Stimulated activated CD4-positive, alpha-beta T cell treated with anti-CD3 and anti-CD28 coated beads, Interleukin-4, amount 100 ng/mL, for 24 hours (primary cell): ENCODE measurements at regions not wholly inside any gene's neighbourhood (a gene's known extent, or its start where the extent isn't known, plus 50 kb on each side); places are given as distances from the start of the nearest gene placed in this dataset.

ENCODE experiments used
- DNase-seq: peaks from one replicate; pipeline ENCODE4 v3.0.0-alpha.2; 2020

GRCh38 chr2:237171396-237171795, 85.7 kb downstream of the COPS8 start:
- no peak for DNase-seq

- no peak for DNase-seq
Observed at GRCh38 chr2:237171881-237172280, 86.2 kb downstream of the COPS8 start.

- DNase-seq, result no peak
Observed at GRCh38 chr2:237177052-237177451, 91.4 kb downstream of the COPS8 start.

- no peak for DNase-seq
Observed at GRCh38 chr2:237177986-237178385, 92.3 kb downstream of the COPS8 start.

- DNase-seq, result no peak
Observed at GRCh38 chr2:237178396-237178795, 92.7 kb downstream of the COPS8 start.

- no peak for DNase-seq
Observed at GRCh38 chr2:237179161-237179560, 93.5 kb downstream of the COPS8 start.

- no peak for DNase-seq
Observed at GRCh38 chr2:237180187-237180586, 94.5 kb downstream of the COPS8 start.

GRCh38 chr2:237180987-237181386, 95.3 kb downstream of the COPS8 start:
- DNase-seq, result no peak

- no peak for DNase-seq
Observed at GRCh38 chr2:237181844-237182243, 96.2 kb downstream of the COPS8 start.

- DNase-seq, result no peak
Observed at GRCh38 chr2:237182422-237183123, 96.9 kb downstream of the COPS8 start.

- no peak for DNase-seq
Observed at GRCh38 chr2:237184192-237184918, 98.7 kb downstream of the COPS8 start.

GRCh38 chr2:237184919-237185552, 99.3 kb downstream of the COPS8 start:
- DNase-seq, result no peak

GRCh38 chr2:237185553-237185925, 99.8 kb downstream of the COPS8 start:
- DNase-seq, result no peak

- DNase-seq, result no peak
Observed at GRCh38 chr2:237189799-237190198, 104.1 kb downstream of the COPS8 start.

GRCh38 chr2:237190966-237191713, 105.5 kb downstream of the COPS8 start:
- DNase-seq, result no peak

- DNase-seq, result no peak
Observed at GRCh38 chr2:237191714-237192081, 106.0 kb downstream of the COPS8 start.

GRCh38 chr2:237192881-237193280, 107.2 kb downstream of the COPS8 start:
- DNase-seq, result no peak

GRCh38 chr2:237193436-237193835, 107.7 kb downstream of the COPS8 start:
- DNase-seq, result no peak

GRCh38 chr2:237194081-237194480, 108.4 kb downstream of the COPS8 start:
- no peak for DNase-seq

GRCh38 chr2:237194906-237195305, 109.2 kb downstream of the COPS8 start:
- DNase-seq, result no peak

GRCh38 chr2:237195396-237196120, 109.9 kb downstream of the COPS8 start:
- no peak for DNase-seq

GRCh38 chr2:237196409-237196808, 110.7 kb downstream of the COPS8 start:
- no peak for DNase-seq
